Activated gamma-delta T cell treated with anti-CD3 and anti-CD28 coated beads, Interleukin-2, amount 50 U/mL, for 16 hours (primary cell): ENCODE measurements at regions not wholly inside any gene's neighbourhood (a gene's known extent, or its start where the extent isn't known, plus 50 kb on each side); places are given as distances from the start of the nearest gene placed in this dataset.

Experiments
- DNase-seq: peaks from one replicate; pipeline ENCODE4 v3.0.0-alpha.2; 2020; ENCODE audit warnings: low read depth

GRCh38 chr3:103056542-103056941 lies 621.7 kb downstream of the ZPLD1 start:
- DNase-seq, result no peak

GRCh38 chr3:103057003-103057402 lies 622.2 kb downstream of the ZPLD1 start:
- no peak for DNase-seq

- no peak for DNase-seq
Measured at GRCh38 chr3:103057487-103057886, 622.7 kb downstream of the ZPLD1 start.

- DNase-seq, result no peak
Measured at GRCh38 chr3:103059432-103059831, 624.6 kb downstream of the ZPLD1 start.

- DNase-seq, result no peak
Measured at GRCh38 chr3:103060242-103060641, 625.4 kb downstream of the ZPLD1 start.

- DNase-seq, result no peak
Measured at GRCh38 chr3:103067963-103068362, 633.1 kb downstream of the ZPLD1 start.

- no peak for DNase-seq
Measured at GRCh38 chr3:103075282-103075681, 640.5 kb downstream of the ZPLD1 start.

- no peak for DNase-seq
Measured at GRCh38 chr3:103077910-103078309, 643.1 kb downstream of the ZPLD1 start.

- no peak for DNase-seq
Measured at GRCh38 chr3:103082501-103082900, 647.7 kb downstream of the ZPLD1 start.

GRCh38 chr3:103083848-103084631 lies 649.2 kb downstream of the ZPLD1 start:
- DNase-seq, result no peak

GRCh38 chr3:103085465-103085864 lies 650.6 kb downstream of the ZPLD1 start:
- DNase-seq, result no peak

- DNase-seq, result no peak
Measured at GRCh38 chr3:103089758-103090157, 654.9 kb downstream of the ZPLD1 start.

GRCh38 chr3:103105206-103105605 lies 670.4 kb downstream of the ZPLD1 start:
- DNase-seq, result no peak

GRCh38 chr3:103112273-103112672 lies 677.5 kb downstream of the ZPLD1 start:
- no peak for DNase-seq

GRCh38 chr3:103126115-103126514 lies 691.3 kb downstream of the ZPLD1 start:
- no peak for DNase-seq

- no peak for DNase-seq
Measured at GRCh38 chr3:103127098-103127630, 692.3 kb downstream of the ZPLD1 start.

GRCh38 chr3:103127737-103128136 lies 692.9 kb downstream of the ZPLD1 start:
- no peak for DNase-seq

- no peak for DNase-seq
Measured at GRCh38 chr3:103134023-103134724, 699.4 kb downstream of the ZPLD1 start.

GRCh38 chr3:103136621-103137020 lies 701.8 kb downstream of the ZPLD1 start:
- no peak for DNase-seq

- DNase-seq, result no peak
Measured at GRCh38 chr3:103137830-103138229, 703.0 kb downstream of the ZPLD1 start.

GRCh38 chr3:103158183-103158582 lies 723.4 kb downstream of the ZPLD1 start:
- DNase-seq, result no peak

- DNase-seq, result no peak
Measured at GRCh38 chr3:103166890-103167289, 732.1 kb downstream of the ZPLD1 start.

- DNase-seq, result no peak
Measured at GRCh38 chr3:103167850-103168249, 733.0 kb downstream of the ZPLD1 start.
